GM12864 (cell line): ENCODE measurements at regions not wholly inside any gene's neighbourhood (a gene's known extent, or its start where the extent isn't known, plus 50 kb on each side); places are given as distances from the start of the nearest gene placed in this dataset.

ENCODE experiments used
- DNase-seq: peaks from one replicate; pipeline ENCODE4 v3.0.0-alpha.2; 2011; ENCODE audit warnings: low read depth
- H3K4me3 ChIP-seq: 2 replicates; pipeline ENCODE4 v1.5.1; 2011; ENCODE audit warnings: mild to moderate bottlenecking, low read depth, low read length, control low read depth
- TF ChIP-seq, protein P1 (sequence below): IDR thresholded peaks from 2 replicates; pipeline ENCODE4 v1.5.1; 2011; ENCODE audit warnings: low read depth, mild to moderate bottlenecking, moderate library complexity, low read length, control low read depth, inconsistent platforms; ENCODE audit errors: missing control alignments

DNA sequence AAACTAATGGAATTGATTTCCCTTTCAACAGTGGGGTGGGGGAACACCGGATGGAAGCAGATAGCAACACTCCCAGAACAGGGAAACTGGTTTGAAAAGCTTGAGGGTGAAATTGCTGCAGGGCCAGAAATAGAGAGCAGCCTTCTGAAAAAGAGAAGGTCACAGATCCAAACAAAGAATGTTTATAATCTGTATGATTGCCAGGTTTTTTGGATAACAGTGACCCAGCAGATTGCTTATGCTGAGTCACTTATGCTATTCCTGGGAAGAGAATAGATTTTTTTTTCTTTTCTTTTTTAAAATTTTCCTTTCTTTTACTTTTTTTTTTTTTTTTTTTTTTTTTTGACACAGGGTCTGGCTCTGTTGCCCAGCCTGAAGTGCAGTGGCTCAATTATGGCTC lies 641.3 kb downstream of the KCNJ2 start:
- TF ChIP-seq, protein P1, sequence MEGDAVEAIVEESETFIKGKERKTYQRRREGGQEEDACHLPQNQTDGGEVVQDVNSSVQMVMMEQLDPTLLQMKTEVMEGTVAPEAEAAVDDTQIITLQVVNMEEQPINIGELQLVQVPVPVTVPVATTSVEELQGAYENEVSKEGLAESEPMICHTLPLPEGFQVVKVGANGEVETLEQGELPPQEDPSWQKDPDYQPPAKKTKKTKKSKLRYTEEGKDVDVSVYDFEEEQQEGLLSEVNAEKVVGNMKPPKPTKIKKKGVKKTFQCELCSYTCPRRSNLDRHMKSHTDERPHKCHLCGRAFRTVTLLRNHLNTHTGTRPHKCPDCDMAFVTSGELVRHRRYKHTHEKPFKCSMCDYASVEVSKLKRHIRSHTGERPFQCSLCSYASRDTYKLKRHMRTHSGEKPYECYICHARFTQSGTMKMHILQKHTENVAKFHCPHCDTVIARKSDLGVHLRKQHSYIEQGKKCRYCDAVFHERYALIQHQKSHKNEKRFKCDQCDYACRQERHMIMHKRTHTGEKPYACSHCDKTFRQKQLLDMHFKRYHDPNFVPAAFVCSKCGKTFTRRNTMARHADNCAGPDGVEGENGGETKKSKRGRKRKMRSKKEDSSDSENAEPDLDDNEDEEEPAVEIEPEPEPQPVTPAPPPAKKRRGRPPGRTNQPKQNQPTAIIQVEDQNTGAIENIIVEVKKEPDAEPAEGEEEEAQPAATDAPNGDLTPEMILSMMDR: no peak
- no peak overlapping the region for H3K4me3 ChIP-seq
- no peak for DNase-seq

DNA sequence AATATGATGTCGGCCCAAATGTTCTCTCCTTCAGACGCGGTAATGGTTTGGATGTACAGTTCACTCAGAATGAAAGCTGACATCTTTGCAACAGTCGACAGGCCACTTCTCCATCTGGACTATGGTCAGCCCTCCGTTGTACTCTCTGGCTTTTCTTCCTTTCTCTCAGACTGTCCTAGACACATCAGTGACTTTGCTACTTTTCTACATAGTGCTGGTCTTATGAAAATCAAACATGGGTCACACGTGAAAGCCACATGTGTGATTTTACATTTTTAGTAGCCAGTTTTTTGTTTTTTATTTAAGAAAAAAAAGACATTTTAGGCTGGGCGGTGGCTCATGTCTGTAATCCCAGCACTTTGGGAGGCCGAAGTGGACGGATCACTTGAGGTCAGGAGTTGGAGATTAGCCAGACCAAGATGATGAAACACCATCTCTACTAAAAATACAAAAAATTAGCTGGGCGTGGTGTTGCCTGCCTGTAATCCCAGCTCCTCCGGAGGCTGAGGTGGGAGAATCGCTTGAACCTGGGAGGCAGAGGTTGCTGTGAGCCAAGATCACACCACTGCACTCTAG lies 644.1 kb downstream of the KCNJ2 start:
- DNase-seq: no peak
- TF ChIP-seq, protein P1: no peak
- no peak overlapping the region for H3K4me3 ChIP-seq

DNA sequence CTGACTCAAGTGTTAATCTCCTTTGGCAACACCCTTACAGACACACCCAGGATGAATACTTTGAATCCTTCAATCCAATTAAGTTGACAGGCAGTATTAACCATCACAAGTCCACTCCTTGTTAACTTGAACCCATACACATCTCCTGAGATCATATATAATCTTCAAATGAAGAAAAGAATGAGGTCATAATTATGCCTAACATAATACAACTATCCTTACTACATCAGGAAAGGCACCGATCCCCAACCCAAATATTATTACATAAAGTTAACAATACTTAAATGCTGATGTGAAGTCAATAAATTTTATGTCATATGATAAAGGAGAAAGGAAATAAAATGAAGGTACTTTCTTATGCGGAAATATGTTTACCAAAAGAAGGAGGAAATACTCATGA lies 649.9 kb downstream of the KCNJ2 start:
- no peak for DNase-seq
- no peak overlapping the region for H3K4me3 ChIP-seq
- TF ChIP-seq, protein P1: no peak

DNA sequence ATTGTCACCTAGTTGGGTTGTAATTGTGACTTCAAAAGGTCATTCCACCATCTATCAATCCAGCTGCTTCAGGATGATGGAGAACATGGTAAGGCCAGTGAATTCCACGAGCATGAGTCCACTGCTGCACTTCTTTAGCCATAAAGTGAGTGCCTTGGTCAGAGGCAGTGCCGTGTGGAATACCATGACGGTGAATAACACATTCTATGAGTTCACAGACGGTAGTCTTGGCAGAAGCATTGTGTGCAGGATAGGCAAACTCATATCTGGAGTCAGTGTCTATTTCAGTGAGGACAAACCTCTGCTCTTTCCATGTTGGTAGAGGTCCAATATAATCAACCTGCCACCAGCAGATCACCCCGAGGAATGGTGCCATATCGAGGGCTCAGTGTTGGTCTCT lies 650.9 kb downstream of the KCNJ2 start:
- DNase-seq: no peak
- H3K4me3 ChIP-seq: no peak overlapping the region
- TF ChIP-seq, protein P1: no peak

DNA sequence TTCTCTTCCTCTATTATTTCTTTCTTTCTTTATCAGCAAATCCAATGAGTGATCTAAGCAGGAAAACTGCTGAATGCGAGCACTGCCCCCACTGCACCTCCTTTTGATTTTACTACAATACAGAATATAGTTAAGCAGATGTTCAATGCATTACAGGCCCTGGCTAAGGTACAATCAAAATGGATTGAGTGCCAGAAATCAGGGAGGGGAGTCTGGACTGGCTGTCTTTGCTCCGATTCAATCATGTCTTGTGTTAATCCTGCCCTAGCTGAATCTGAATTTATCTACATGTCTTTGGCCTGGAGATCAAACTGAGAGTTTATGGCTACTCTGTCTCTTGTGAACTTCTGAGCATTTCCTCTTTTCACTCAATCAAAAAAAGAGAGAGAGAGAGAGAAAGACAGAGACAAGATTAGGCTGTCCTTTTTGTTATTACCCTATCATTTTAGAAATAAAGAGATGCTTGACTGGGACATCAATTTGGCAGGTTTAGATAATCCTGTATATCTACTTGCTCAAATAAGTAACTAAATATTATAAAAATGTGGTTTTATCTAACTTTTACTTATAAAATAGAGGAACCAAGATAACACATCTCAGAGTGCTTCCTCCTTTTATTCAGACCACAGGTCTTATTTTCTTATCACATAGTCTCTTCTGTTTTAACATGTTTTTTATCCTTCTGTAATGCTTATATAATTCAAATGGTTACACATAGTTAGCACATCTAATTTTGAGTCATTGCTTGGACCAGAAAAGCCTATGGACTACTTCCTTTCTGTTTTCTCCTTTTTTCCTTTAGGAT lies 656.2 kb downstream of the KCNJ2 start:
- TF ChIP-seq, protein P1: no peak
- H3K4me3 ChIP-seq: no peak overlapping the region
- no peak for DNase-seq

DNA sequence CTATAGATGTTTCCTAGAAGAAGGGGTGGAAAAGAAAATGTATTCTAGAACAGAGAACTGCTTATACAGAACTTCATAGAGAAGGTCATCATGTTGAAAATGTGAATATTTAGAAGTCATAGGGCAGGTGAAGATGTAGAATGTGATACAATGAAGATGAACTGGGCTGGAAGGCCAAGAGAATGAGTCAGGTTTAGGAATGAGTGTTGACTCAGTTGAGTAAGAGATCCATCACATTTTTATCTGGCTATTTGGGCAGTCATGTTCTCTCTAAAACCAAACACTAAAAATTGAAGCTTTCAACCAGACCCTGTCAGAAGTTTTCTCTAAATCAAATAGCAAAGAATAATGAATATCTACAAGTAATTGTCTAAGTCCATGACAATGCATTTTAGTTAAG lies 660.5 kb downstream of the KCNJ2 start:
- TF ChIP-seq, protein P1: no peak
- H3K4me3 ChIP-seq: no peak overlapping the region
- DNase-seq: no peak

DNA sequence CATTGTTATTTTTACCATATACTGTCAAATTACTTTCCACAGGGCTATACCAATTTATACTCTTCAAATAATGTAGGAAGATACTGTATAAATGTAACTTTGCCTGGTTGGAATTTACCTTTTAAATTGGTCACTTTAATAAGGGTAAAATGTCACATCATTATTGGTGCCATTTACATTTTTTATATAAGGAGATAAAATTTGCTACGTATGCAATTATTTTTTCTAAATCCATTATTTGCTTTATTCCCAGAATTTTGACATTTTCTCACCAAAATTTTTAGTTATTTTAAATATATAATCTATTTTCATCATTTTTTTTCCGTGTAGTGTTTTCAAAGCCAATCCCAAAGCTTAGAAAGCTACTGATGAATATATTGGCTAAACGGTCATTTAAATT lies 664.7 kb downstream of the KCNJ2 start:
- TF ChIP-seq, protein P1: no peak
- H3K4me3 ChIP-seq: no peak overlapping the region

More for the DNA sequence above, 664.7 kb downstream of the KCNJ2 start:
- no peak for DNase-seq
